ENCODE measurements at regions not wholly inside any gene's neighbourhood (a gene's known extent, or its start where the extent isn't known, plus 50 kb on each side); places are given as distances from the start of the nearest gene placed in this dataset.

GRCh38 chr1:10848109-10848684, 51.8 kb upstream of the CASZ1 start:
- no peak for DNase-seq (ENCODE audit: low read depth)

- no peak for DNase-seq (ENCODE audit: low read depth)
Measured at GRCh38 chr1:10850026-10850425, 53.6 kb upstream of the CASZ1 start.

- DNase-seq (ENCODE audit: low read depth), result no peak
Measured at GRCh38 chr1:10851024-10852013, 54.9 kb upstream of the CASZ1 start.

GRCh38 chr1:10852018-10852417, 55.6 kb upstream of the CASZ1 start:
- DNase-seq (ENCODE audit: low read depth), result no peak

GRCh38 chr1:10852486-10852885, 56.0 kb upstream of the CASZ1 start:
- no peak for DNase-seq (ENCODE audit: low read depth)

- DNase-seq (ENCODE audit: low read depth), result no peak
Measured at GRCh38 chr1:10852998-10853520, 56.6 kb upstream of the CASZ1 start.

GRCh38 chr1:10853701-10854100, 57.3 kb upstream of the CASZ1 start:
- DNase-seq (ENCODE audit: low read depth), result no peak

- no peak for DNase-seq (ENCODE audit: low read depth)
Measured at GRCh38 chr1:10854856-10855459, 58.5 kb upstream of the CASZ1 start.

GRCh38 chr1:10856176-10856683, 59.8 kb upstream of the CASZ1 start:
- DNase-seq (ENCODE audit: low read depth), result no peak

- DNase-seq (ENCODE audit: low read depth), result no peak
Measured at GRCh38 chr1:10856863-10857598, 60.6 kb upstream of the CASZ1 start.

GRCh38 chr1:10857687-10858086, 61.2 kb upstream of the CASZ1 start:
- DNase-seq (ENCODE audit: low read depth), result no peak

- DNase-seq (ENCODE audit: low read depth), result no peak
Measured at GRCh38 chr1:10860218-10860617, 63.8 kb upstream of the CASZ1 start.

- no peak for DNase-seq (ENCODE audit: low read depth)
Measured at GRCh38 chr1:10860682-10861081, 64.2 kb upstream of the CASZ1 start.

- DNase-seq (ENCODE audit: low read depth), result no peak
Measured at GRCh38 chr1:10861822-10862221, 65.4 kb upstream of the CASZ1 start.

- no peak for DNase-seq (ENCODE audit: low read depth)
Measured at GRCh38 chr1:10862743-10863335, 66.4 kb upstream of the CASZ1 start.

- no peak for DNase-seq (ENCODE audit: low read depth)
Measured at GRCh38 chr1:10863886-10864285, 67.4 kb upstream of the CASZ1 start.

GRCh38 chr1:10864776-10865175, 68.3 kb upstream of the CASZ1 start:
- no peak for DNase-seq (ENCODE audit: low read depth)

- DNase-seq (ENCODE audit: low read depth), result no peak
Measured at GRCh38 chr1:10865518-10866320, 69.3 kb upstream of the CASZ1 start.

- peak; percentile 16 for DNase-seq (ENCODE audit: low read depth)
Measured at GRCh38 chr1:10866321-10867093, 70.1 kb upstream of the CASZ1 start.
